ENCODE measurements at regions not wholly inside any gene's neighbourhood (a gene's known extent, or its start where the extent isn't known, plus 50 kb on each side); places are given as distances from the start of the nearest gene placed in this dataset.

DNA sequence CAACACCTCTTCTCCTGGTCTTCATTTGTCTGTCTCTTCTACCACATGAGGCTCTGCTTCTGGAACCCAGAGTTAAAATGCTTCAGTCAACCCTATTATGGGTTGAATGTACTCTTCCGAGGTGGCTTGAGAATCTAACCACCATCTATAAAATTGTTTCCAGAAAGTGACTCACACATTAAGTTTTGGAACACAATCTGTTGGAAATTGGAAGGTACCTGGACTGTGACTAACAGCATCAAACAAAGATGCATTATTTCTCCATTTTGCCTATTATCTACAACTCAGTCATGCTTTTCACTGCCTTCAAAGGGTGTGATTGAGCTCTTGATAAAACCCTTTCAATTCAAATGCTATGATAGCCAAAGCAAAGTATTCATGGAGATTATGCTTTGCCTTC, 499.0 kb upstream of the SEMA6D start:
- TF ChIP-seq SIN3A (IDR thresholded peaks at IDR 0.05; ENCODE audit: borderline replicate concordance, insufficient read depth, low read length) (no peak), TAF1 (IDR thresholded peaks at IDR 0.05; ENCODE audit: borderline replicate concordance, insufficient read depth, low read length) (no peak), FOXP2 (optimal IDR thresholded peaks at IDR 0.05; ENCODE audit: borderline replicate concordance, extremely low read depth, extremely low read length, insufficient read depth) (no peak), POLR2AphosphoS5 (IDR thresholded peaks at IDR 0.05; ENCODE audit: low read depth, low read length) (no peak)
- TF ChIP-seq, protein P1, sequence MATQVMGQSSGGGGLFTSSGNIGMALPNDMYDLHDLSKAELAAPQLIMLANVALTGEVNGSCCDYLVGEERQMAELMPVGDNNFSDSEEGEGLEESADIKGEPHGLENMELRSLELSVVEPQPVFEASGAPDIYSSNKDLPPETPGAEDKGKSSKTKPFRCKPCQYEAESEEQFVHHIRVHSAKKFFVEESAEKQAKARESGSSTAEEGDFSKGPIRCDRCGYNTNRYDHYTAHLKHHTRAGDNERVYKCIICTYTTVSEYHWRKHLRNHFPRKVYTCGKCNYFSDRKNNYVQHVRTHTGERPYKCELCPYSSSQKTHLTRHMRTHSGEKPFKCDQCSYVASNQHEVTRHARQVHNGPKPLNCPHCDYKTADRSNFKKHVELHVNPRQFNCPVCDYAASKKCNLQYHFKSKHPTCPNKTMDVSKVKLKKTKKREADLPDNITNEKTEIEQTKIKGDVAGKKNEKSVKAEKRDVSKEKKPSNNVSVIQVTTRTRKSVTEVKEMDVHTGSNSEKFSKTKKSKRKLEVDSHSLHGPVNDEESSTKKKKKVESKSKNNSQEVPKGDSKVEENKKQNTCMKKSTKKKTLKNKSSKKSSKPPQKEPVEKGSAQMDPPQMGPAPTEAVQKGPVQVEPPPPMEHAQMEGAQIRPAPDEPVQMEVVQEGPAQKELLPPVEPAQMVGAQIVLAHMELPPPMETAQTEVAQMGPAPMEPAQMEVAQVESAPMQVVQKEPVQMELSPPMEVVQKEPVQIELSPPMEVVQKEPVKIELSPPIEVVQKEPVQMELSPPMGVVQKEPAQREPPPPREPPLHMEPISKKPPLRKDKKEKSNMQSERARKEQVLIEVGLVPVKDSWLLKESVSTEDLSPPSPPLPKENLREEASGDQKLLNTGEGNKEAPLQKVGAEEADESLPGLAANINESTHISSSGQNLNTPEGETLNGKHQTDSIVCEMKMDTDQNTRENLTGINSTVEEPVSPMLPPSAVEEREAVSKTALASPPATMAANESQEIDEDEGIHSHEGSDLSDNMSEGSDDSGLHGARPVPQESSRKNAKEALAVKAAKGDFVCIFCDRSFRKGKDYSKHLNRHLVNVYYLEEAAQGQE (IDR thresholded peaks at IDR 0.05; ENCODE audit: insufficient read depth in 1 of 2, low read depth in 2 of 2, low read length in 2 of 2), result no peak

DNA sequence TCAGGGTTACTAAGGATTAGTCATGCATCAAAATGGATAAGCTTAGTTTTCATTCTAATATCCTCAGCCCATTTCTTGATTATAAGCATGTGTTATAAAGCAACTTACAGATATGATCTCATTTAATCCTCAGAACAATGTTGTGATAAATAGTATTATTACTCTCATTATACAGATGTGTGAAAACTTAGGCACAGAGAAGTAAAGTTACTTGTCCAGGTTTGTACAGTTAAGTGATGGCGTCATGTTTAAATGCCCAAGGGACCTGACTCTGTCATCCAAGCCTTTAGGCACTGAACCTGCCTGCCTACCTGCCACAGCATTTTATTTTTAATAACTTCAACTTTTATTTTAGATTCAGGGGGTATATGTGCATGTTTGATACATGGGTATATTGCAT, 472.9 kb upstream of the SEMA6D start:
- TF ChIP-seq TAF1 (IDR thresholded peaks at IDR 0.05; ENCODE audit: borderline replicate concordance, insufficient read depth, low read length), result no peak
- no peak for TF ChIP-seq SIN3A (IDR thresholded peaks at IDR 0.05; ENCODE audit: borderline replicate concordance, insufficient read depth, low read length)
- TF ChIP-seq FOXP2 (optimal IDR thresholded peaks at IDR 0.05; ENCODE audit: borderline replicate concordance, extremely low read depth, extremely low read length, insufficient read depth), result no peak
- TF ChIP-seq, protein P1 (IDR thresholded peaks at IDR 0.05; ENCODE audit: insufficient read depth in 1 of 2, low read depth in 2 of 2, low read length in 2 of 2), result no peak
- no peak for TF ChIP-seq POLR2AphosphoS5 (IDR thresholded peaks at IDR 0.05; ENCODE audit: low read depth, low read length)

DNA sequence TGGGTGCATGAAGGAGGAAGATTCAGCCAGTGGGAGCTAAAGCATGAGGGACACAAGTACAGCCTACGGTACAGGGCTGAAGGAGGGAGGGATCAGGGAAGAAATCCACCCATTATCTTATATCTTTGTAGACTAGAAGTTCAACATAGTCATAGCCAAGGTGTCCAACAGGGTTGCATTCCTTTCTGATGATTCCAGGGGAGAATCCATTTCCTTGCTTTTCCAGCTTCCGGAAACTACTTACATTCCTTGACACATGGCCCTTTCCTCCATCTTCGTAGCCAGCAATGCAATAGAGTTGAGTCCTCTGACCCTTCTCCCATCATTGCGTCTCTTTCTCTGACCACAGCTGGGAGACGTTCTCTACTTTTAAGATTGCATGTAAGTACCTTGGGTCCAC, 471.0 kb upstream of the SEMA6D start:
- TF ChIP-seq, protein P1 (IDR thresholded peaks at IDR 0.05; ENCODE audit: insufficient read depth in 1 of 2, low read depth in 2 of 2, low read length in 2 of 2), result no peak
- TF ChIP-seq FOXP2 (optimal IDR thresholded peaks at IDR 0.05; ENCODE audit: borderline replicate concordance, extremely low read depth, extremely low read length, insufficient read depth) (no peak), POLR2AphosphoS5 (IDR thresholded peaks at IDR 0.05; ENCODE audit: low read depth, low read length) (no peak), TAF1 (IDR thresholded peaks at IDR 0.05; ENCODE audit: borderline replicate concordance, insufficient read depth, low read length) (no peak), SIN3A (IDR thresholded peaks at IDR 0.05; ENCODE audit: borderline replicate concordance, insufficient read depth, low read length) (no peak)

DNA sequence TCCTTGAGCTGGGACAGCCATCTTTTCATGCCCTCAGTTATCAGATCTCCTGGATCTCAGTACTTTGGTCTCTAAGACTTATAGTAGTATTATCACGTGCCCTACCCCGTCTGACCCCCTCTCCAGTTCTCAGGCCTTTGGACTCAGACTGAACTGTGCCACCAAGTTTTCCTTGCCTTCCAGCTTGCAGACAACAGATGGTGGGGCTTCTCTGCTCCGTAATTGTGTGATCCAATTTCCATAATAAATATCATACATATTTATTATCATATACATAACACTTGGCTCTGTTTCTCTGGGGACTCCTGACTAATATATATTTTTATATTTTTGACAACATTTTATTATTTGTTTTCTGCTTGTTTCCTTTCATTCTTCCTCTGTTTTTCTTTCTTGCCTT, 458.8 kb upstream of the SEMA6D start:
- TF ChIP-seq, protein P1 (IDR thresholded peaks at IDR 0.05; ENCODE audit: insufficient read depth in 1 of 2, low read depth in 2 of 2, low read length in 2 of 2), result no peak
- TF ChIP-seq TAF1 (IDR thresholded peaks at IDR 0.05; ENCODE audit: borderline replicate concordance, insufficient read depth, low read length) (no peak), FOXP2 (optimal IDR thresholded peaks at IDR 0.05; ENCODE audit: borderline replicate concordance, extremely low read depth, extremely low read length, insufficient read depth) (no peak), SIN3A (IDR thresholded peaks at IDR 0.05; ENCODE audit: borderline replicate concordance, insufficient read depth, low read length) (no peak)

DNA sequence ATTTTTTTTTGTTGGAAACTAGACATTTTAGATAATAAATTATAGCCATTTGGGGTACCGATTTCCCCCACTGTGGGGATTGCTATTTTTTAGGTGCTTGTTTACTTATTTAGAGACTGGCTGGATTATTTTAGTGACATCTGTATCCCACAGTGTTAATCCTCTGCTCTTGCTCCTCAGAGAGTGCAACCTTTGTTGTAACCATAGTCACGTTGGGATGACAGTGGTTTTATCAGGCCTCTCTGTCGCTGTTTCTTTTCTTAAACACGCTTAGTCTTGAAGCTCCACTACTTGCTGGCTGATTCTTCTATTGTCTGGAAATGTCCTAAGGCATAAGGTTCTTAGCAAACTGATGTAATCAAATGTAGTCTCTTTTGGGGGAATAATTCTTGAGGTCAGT, 451.6 kb upstream of the SEMA6D start:
- TF ChIP-seq FOXP2 (optimal IDR thresholded peaks at IDR 0.05; ENCODE audit: borderline replicate concordance, extremely low read depth, extremely low read length, insufficient read depth) (no peak), SIN3A (IDR thresholded peaks at IDR 0.05; ENCODE audit: borderline replicate concordance, insufficient read depth, low read length) (no peak), POLR2AphosphoS5 (IDR thresholded peaks at IDR 0.05; ENCODE audit: low read depth, low read length) (no peak), TAF1 (IDR thresholded peaks at IDR 0.05; ENCODE audit: borderline replicate concordance, insufficient read depth, low read length) (no peak)
- TF ChIP-seq, protein P1 (IDR thresholded peaks at IDR 0.05; ENCODE audit: insufficient read depth in 1 of 2, low read depth in 2 of 2, low read length in 2 of 2), result no peak
